GM12891 (cell line): ENCODE measurements at regions not wholly inside any gene's neighbourhood (a gene's known extent, or its start where the extent isn't known, plus 50 kb on each side); places are given as distances from the start of the nearest gene placed in this dataset.
"Not testable (repeated sequence)": the region's sequence is repeated elsewhere in the genome, so short reads cannot be mapped to it uniquely, and the experiment has no call there.

Experiments used
- DNase-seq: peaks from one replicate; pipeline ENCODE4 v3.0.0; 2011; ENCODE audit warnings: low spot score; ENCODE audit not compliant: insufficient read length
- FAIRE-seq: peaks from 2 replicates; lab custom pipeline; 2011; peaks lifted over from hg19 to GRCh38; lab: Jason Lieb, UNC
- PAX5 ChIP-seq: IDR thresholded peaks from 2 replicates; pipeline ENCODE4 v1.6.1; 2011; ENCODE audit warnings: low read length, moderate library complexity, mild to moderate bottlenecking; ENCODE audit not compliant: insufficient read depth, severe bottlenecking
- POLR2A ChIP-seq: IDR thresholded peaks from 2 replicates; pipeline ENCODE4 v1.6.1; 2011; ENCODE audit warnings: low read depth, low read length, control low read depth
- POLR2AphosphoS5 ChIP-seq: IDR thresholded peaks from 2 replicates; pipeline ENCODE4 v1.6.1; 2011; ENCODE audit warnings: low read depth, low read length, control low read depth
- POU2F2 ChIP-seq: IDR thresholded peaks from 2 replicates; pipeline ENCODE4 v1.6.1; 2011; ENCODE audit warnings: low read depth, mild to moderate bottlenecking, control low read depth, low read length, moderate library complexity
- SPI1 ChIP-seq: IDR thresholded peaks from 2 replicates; pipeline ENCODE4 v1.6.1; 2011; ENCODE audit warnings: low read depth, low read length, control low read depth
- TAF1 ChIP-seq: IDR thresholded peaks from 2 replicates; pipeline ENCODE4 v1.6.1; 2011; ENCODE audit warnings: low read depth, low read length, control low read depth

DNA sequence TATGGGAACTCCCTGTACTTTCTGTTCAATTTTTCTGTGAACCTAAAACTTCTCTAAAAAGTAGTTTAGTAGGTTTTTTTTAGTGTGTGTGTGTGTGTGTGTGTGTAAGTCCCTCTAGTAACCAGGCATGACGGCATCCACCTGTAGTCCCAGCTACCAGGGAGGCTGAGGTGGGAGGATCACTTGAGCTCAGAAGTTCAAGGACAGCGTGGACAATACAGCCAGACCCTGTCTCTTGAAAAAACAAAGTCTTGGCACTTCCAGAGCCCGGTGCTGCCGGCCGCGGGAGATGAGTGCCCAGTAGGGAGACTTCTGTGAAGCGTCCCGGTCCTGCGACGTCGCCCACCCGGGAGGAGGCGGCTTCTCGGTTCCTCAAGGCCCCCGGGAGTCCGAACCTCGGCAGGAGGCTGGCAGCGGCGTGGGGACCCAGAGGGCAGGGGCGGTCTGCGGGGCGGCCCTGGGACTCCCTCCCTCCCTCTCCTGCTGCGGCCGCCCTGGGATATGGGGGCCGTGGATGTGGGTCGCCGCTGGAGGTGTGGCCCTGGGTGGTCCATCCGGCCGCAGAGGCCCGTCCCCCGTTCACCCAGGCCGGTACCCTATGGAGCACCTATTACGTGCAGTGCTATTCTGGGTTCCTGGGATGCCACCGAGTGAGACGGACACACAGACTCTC, 78.0 kb upstream of the SIRPG start:
- TF ChIP-seq POLR2AphosphoS5 (no peak), POLR2A (no peak), SPI1 (no peak)
- FAIRE-seq (no peak), DNase-seq (no peak)

DNA sequence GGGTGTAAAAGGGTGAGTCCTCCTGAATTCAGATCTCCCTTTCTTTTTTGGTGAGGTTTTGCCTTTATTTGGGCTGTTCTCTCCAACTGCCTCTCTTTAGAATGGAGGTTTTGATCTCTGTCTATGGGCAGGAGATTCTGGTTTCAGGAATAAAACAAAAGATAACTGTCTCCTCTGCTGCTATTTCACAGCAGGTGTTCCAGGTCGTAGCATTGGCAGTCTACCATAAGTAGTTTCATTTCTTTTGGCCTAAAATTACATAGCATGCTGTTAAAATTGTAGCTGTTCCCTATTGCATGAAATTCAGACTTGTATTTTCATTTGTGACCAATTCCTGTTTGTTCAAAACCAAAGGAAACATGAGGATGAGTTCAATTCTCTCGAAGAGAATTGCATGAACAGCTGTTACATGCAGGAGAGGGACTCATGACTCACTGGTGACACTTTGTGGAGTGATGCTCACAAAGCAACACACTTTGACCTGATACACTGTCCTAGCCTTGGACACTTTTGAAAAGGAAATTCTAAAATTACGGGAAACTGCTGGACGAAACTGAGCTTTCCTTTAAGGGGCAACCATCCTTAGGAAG, 76.8 kb upstream of the SIRPG start:
- peak; percentile 55 for FAIRE-seq
- TF ChIP-seq PAX5, result no peak
- no peak for TF ChIP-seq TAF1
- no peak for TF ChIP-seq POLR2AphosphoS5
- TF ChIP-seq POU2F2, result no peak
- no peak for TF ChIP-seq POLR2A
- no peak for TF ChIP-seq SPI1
- no peak for DNase-seq

DNA sequence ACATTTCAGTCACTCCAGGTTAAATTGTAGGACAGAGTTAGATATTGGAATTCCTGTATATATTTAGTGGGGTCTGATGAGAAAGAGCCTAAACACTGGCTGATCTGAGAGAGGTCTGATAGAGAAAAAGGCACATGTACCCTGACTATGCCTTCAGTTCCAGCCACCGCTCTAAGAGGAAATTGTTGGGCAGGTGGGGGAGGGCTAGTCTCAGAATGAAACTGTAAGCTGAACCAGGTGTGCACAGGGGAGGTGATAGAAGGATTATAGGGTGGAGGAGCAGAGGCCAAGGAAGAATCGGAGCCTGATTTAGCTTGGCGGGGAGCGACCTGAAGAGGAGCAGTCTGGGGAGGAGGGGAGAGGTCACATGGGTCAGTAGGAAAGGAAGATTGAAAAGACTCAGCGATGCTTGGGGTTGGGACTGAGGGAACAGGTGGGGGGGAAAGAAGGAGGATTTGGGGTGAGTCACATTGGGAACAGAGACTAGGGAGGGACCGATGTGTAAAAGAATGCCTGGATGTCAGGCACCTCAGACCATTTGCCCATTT, 74.3 kb upstream of the SIRPG start:
- DNase-seq, result not testable (repeated sequence)
- peak; percentile 68 for FAIRE-seq

DNA sequence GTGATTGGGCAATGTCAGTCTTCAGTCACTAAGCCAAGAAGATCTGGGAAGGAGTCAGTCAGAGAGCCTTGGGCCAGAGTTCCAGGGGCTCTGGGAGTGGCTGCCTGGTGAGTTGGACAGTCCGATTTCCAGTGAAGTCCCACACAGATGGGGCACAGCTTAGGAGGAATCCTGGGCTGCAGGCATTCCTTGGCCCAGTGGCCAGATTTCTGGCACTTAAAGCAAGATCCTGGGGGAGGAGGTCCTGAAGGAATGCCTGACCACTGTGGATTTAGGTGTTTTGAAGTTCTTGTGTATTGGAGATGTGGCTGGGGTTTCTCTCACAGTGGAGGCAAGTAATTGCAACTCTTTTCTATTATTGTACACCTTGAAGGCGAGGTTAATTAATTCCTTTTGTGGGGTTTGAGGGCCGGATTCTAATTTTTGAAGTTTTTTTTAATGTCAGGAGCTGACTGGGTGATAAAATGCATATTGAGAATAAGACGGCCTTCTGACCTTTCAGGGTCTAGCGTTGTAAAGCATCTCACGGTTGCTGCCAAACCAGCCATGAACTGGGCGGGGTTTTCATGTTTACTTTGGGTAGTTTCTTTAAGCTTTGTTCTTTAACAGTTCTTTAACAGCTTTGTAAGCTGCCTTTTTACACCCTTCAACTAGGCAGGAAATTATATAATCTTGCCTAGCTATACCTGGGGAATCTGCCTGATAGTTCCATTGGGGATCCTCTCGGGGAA, 73.6 kb upstream of the SIRPG start:
- not testable (repeated sequence) for FAIRE-seq, DNase-seq

DNA sequence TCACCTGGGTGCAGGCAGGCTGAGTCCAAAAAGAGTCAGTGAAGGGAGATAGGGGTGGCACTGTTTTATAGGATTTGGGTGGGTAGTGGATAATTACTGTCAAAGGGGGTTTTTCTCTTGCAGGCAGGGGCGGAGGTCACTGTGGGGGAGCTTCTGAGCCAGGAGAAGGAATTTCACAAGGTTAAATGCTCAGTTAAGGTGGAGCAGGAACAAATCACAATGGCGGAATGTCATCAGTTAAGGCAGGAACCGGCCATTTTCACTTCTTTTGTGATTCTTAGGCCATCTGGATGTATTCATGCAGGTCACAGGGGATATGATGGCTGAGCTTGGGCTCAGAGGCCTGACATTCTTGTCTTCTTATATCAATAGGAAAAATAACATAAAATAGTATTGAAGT, 69.7 kb upstream of the SIRPG start:
- not testable (repeated sequence) for FAIRE-seq, DNase-seq

DNA sequence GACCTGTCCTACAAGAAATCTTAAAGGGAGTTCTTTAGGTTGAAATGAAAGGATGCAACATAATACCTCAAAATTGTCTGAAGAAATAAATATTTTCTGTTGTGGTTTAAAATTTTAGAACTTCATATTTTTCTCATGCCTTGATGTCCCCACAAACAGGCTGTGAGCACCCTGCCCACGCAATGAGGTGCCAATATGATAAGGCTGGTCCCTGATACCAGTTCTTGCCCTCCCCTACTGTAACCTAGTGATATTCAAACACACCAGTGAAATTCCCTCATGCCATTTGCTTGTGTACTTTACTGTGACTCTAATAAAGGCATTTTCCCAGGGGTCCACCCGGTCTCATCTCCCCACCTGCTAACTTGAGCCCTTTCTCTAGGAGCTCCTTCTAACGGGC, 67.3 kb upstream of the SIRPG start:
- FAIRE-seq (no peak), DNase-seq (no peak)
- TF ChIP-seq PAX5 (no peak), POLR2A (no peak), TAF1 (no peak), POU2F2 (no peak), SPI1 (no peak), POLR2AphosphoS5 (no peak)

DNA sequence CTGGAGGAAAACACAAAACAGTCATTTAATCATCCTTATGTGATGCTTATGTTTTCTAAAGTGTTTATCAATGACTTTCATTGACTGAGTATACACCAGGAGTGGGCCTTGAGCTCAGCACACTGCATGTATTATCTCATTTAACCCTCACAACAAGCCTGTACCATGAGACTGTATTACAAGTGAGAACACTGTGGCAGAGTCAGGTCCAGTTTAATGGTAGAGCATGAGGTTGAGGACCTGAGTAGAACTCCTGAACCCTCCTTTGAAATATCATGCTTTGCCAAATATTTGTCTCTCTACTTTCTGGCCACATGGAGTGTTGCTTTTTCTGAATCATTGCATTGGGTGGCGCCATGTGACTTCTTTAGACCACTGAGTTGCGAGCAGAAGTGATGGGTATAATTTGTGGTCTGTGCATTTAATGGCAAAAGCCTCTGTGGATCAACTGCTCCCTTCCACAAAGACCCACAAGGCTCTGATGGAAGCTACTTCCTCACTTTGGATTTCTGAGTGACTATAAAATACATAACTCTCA, 65.0 kb upstream of the SIRPG start:
- FAIRE-seq (no peak), DNase-seq (no peak)
- TF ChIP-seq PAX5 (peak; percentile 5), POLR2AphosphoS5 (no peak)

DNA sequence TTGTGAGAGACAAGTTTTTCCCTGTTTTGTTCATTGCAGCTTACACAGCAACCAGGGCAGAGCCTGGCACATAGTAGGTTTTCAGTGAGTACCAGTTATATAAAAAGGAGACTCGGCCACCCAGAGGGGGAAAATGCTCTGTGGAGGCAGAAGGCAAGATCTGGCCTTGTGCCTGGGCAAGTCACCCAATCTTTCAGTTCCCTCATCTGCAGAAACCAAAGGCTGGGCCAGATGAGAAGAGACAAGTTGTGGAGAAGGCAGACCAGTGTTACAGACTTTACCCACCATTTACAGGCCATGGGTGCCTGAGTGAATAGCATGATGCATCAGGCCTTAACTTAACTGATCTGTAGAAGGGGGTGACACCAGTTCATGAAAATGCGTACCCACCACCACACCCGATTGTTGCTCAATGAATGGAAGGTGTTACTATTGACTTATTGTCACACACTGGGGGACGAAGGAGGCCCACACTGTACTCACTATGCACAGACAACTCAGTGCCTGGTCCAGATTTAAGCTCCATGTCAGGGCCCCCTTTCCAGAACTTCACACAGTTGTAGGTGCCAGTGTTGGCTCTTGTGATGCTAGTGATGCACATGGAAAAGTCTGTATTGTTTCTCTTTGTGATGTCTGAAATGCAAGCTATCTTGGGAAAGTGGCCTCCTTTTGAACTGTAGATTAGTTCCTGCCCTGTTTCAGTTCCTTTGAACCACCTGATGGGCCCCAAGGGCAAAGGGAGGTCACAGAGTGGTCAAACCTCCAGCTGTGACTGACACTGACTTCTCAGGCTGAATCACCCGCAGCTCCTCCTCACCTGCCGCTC, 64.3 kb upstream of the SIRPG start:
- FAIRE-seq, result peak; percentile 80
- TF ChIP-seq TAF1, result no peak
- peak; percentile 87 for TF ChIP-seq SPI1
- no peak for DNase-seq

DNA sequence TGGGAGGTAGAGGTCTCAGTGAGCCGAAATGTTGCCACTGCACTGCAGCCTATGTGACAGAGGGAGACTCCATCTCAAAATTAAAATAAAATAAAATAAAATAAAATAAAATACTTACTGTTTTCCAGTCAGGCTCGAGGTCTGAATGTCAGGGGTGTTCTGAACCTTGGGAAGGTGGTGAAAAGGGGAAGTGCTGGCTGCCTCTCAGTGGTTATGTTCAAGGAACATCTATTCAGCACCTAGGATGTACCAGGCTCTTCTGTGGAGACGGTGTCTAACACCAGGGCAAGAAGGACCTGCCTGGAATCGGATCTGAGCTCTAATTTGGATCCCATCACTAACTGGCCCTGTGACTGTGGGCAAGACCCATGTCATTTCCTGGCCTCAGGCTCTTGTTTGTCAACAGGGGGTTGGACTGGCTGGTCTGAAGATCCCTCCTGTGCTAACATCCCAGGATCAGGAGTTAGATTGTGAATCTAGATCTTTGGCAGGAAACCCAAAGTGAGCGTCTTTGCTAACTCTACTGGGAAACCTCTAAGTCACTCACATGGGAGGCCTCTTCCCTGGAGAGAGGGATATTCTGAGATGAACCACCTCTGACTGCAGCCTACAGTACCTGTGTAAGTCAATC, 63.4 kb upstream of the SIRPG start:
- FAIRE-seq (no peak), DNase-seq (no peak)
- TF ChIP-seq TAF1 (no peak), POLR2AphosphoS5 (no peak), SPI1 (peak; percentile 88), PAX5 (no peak), POLR2A (no peak), POU2F2 (no peak)

DNA sequence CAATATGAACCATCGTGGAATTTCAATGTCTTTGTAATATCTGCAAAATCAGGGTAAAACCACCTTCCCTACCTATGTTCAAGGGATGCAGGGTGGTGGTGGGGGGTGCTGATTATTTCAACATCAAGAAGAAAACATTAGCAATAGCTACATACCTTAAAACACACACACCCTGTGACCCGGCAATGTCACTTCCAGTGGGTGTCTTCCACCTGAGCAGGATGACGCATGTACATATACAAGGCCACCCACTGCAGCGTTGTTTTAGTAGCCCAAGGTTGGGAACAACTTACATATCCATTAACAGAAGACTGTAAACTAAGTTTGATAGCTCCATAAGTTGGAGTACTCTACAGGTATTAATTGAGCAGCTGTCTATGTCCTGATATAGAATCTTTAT, 62.6 kb upstream of the SIRPG start:
- no peak for TF ChIP-seq PAX5
- TF ChIP-seq POU2F2, result no peak
- no peak for TF ChIP-seq POLR2AphosphoS5
- no peak for TF ChIP-seq TAF1
- TF ChIP-seq SPI1, result no peak
- TF ChIP-seq POLR2A, result no peak
- no peak for FAIRE-seq

More for the DNA sequence above, 62.6 kb upstream of the SIRPG start:
- no peak for DNase-seq
